Stomach (tissue), 8 donors: ENCODE measurements at regions not wholly inside any gene's neighbourhood (a gene's known extent, or its start where the extent isn't known, plus 50 kb on each side); places are given as distances from the start of the nearest gene placed in this dataset.

Experiments
- DNase-seq, 2 donors: peaks; one replicate each; pipeline versions ENCODE4 v3.0.0 to v3.0.0-alpha.2; 2013 to 2019
- H3K27ac ChIP-seq, 5 donors: fragments of 200-600 bp in 4 of 5; sonication (generic) in 4 of 5; one replicate each; pipeline ENCODE4 v1.5.1; 2013 to 2019; ENCODE audit warnings: mild to moderate bottlenecking in 1 of 5, moderate library complexity in 1 of 5
- H3K27me3 ChIP-seq, 3 donors: fragments of 200-600 bp; sonication (generic); one replicate each; pipeline ENCODE4 v1.5.1; 2017 to 2019; ENCODE audit warnings: mixed run types in 1 of 3
- H3K36me3 ChIP-seq, 4 donors: fragments of 200-600 bp; sonication (generic); 1 replicate in 3 of 4; 2 replicates in 1 of 4; pipeline ENCODE4 v1.5.1; 2016 to 2019
- H3K4me1 ChIP-seq, 4 donors: fragments of 200-600 bp; sonication (generic); one replicate each; pipeline ENCODE4 v1.5.1; 2016 to 2019
- H3K4me3 ChIP-seq, 4 donors: fragments of 200-600 bp; sonication (generic) in 3 of 4; one replicate each; pipeline ENCODE4 v1.5.1; 2016 to 2019; ENCODE audit warnings: mild to moderate bottlenecking in 1 of 4
- H3K9me3 ChIP-seq, 4 donors: fragments of 200-600 bp; sonication (generic); one replicate each; pipeline ENCODE4 v1.5.1; 2016 to 2019
- CTCF ChIP-seq, 7 experiments: fragments of 450-650 bp in 4 of 7; fragments of 200-600 bp in 3 of 7; sonication (generic) in 3 of 7; IDR thresholded peaks; one replicate each; pipeline ENCODE4 v1.5.1; 2016 to 2019; ENCODE audit warnings: antibody characterized with exemption in 7 of 7, control low read depth in 2 of 7, mild to moderate bottlenecking in 1 of 7
- EP300 ChIP-seq: sonication (generic); formaldehyde crosslinking; IDR thresholded peaks from one replicate; pipeline ENCODE4 v1.6.1; 2017; ENCODE audit warnings: antibody characterized with exemption
- POLR2A ChIP-seq, 4 donors: fragments of 450-650 bp; IDR thresholded peaks; one replicate each; pipeline ENCODE4 v1.6.1; 2016; ENCODE audit warnings: antibody characterized with exemption in 4 of 4, control low read depth in 2 of 4, mild to moderate bottlenecking in 1 of 4, moderate library complexity in 1 of 4
- POLR2AphosphoS5 ChIP-seq, 3 donors: sonication (generic); formaldehyde crosslinking; IDR thresholded peaks; one replicate each; pipeline ENCODE4 v1.6.1; 2016; ENCODE audit warnings: antibody characterized with exemption in 3 of 3
- WGBS, 5 donors: extraction: QIAGEN DNeasy Blood & Tissue Kit in 3 of 5; methylation state at CpG; one replicate each; pipeline versions ENCODE4 v1.1.5 to v1.1.7; 2013 to 2018; 5-methylcytosine and 5-hydroxymethylcytosine counted together
- intact Hi-C: fragments of 100-400 bp; cut with DNase I; formaldehyde crosslinking; loops from one replicate; pipeline ENCODE4 v1.15.1; 2023; ENCODE audit warnings: low total_unique reads
- donor health status: healthy with polysubstance abuse.
- donor health status: Bipolar disorder and iron deficiency.
- donor health status: healthy.

- H3K4me3 ChIP-seq, result no peak overlapping the region
- no peak for DNase-seq
- TF ChIP-seq POLR2AphosphoS5 (IDR thresholded peaks at IDR 0.05) (no peak), EP300 (no peak), POLR2A (IDR thresholded peaks at IDR 0.05) (no peak), CTCF (IDR thresholded peaks at IDR 0.05) (no peak)
- no peak overlapping the region for H3K27ac ChIP-seq
- WGBS, 5 donors, result 82 to 93% (median 88%) methylated on average over 2 of the region's 2 CpGs
- H3K36me3 ChIP-seq, result no peaks in the 10 kb centered on the region
- H3K4me1 ChIP-seq, result no peaks in the 10 kb centered on the region
- H3K27me3 ChIP-seq, result no peaks in the 10 kb centered on the region
- peaks cover 0 to 9% (median 0%) of the 10 kb centered on the region in 4 donors for H3K9me3 ChIP-seq
- intact Hi-C loops, result no loop called here
These were observed 1421.2 kb downstream of the SI start for GRCh38 chr3:163657088-163657487.

GRCh38 chr3:163655021-163655420 lies 1423.3 kb downstream of the SI start:
- H3K27me3 ChIP-seq, result no peaks in the 10 kb centered on the region
- H3K9me3 ChIP-seq, result peaks cover 0 to 9% (median 0%) of the 10 kb centered on the region in 4 donors
- TF ChIP-seq POLR2AphosphoS5 (IDR thresholded peaks at IDR 0.05) (no peak), CTCF (IDR thresholded peaks at IDR 0.05) (no peak), POLR2A (IDR thresholded peaks at IDR 0.05) (no peak), EP300 (no peak)
- WGBS, 5 donors, result 88 to 97% (median 90%) methylated on average over 9 to 11 of the region's 11 CpGs
- intact Hi-C loops, result no loop called here
- H3K4me3 ChIP-seq, result no peak overlapping the region
- no peaks in the 10 kb centered on the region for H3K4me1 ChIP-seq
- no peak for DNase-seq
- no peak overlapping the region for H3K27ac ChIP-seq
- no peaks in the 10 kb centered on the region for H3K36me3 ChIP-seq

- H3K9me3 ChIP-seq, result peaks cover 0 to 7% (median 2%) of the 10 kb centered on the region in 4 donors
- no peaks in the 10 kb centered on the region for H3K4me1 ChIP-seq
- no peaks in the 10 kb centered on the region for H3K27me3 ChIP-seq
- TF ChIP-seq EP300, result no peak
- TF ChIP-seq POLR2AphosphoS5 (IDR thresholded peaks at IDR 0.05), result no peak
- TF ChIP-seq CTCF (IDR thresholded peaks at IDR 0.05), result no peak
- TF ChIP-seq POLR2A (IDR thresholded peaks at IDR 0.05), result no peak
- intact Hi-C loops, result no loop called here
- H3K27ac ChIP-seq, result no peak overlapping the region
- DNase-seq, result no peak
- WGBS, 5 donors, result 46 to 65% (median 62%) methylated on average over 3 of the region's 3 CpGs
- H3K36me3 ChIP-seq, result no peaks in the 10 kb centered on the region
- H3K4me3 ChIP-seq, result no peak overlapping the region
These were observed 1434.1 kb downstream of the SI start for GRCh38 chr3:163644172-163644571.

- H3K4me1 ChIP-seq, result no peaks in the 10 kb centered on the region
- 52 to 60% (median 54%) methylated on average over 5 of the region's 5 CpGs for WGBS, 5 donors
- H3K4me3 ChIP-seq, result no peak overlapping the region
- intact Hi-C loops, result no loop called here
- no peak for DNase-seq
- no peaks in the 10 kb centered on the region for H3K9me3 ChIP-seq
- H3K27ac ChIP-seq, result no peak overlapping the region
- H3K36me3 ChIP-seq, result no peaks in the 10 kb centered on the region
- TF ChIP-seq CTCF (IDR thresholded peaks at IDR 0.05), result no peak
- no peak for TF ChIP-seq EP300
- TF ChIP-seq POLR2A (IDR thresholded peaks at IDR 0.05), result no peak
- H3K27me3 ChIP-seq, result no peaks in the 10 kb centered on the region
These were observed 1445.6 kb downstream of the SI start for GRCh38 chr3:163632722-163633121.
